HG03064 (cell line): ENCODE measurements at regions not wholly inside any gene's neighbourhood (a gene's known extent, or its start where the extent isn't known, plus 50 kb on each side); places are given as distances from the start of the nearest gene placed in this dataset.
"Not testable (repeated sequence)": the region's sequence is repeated elsewhere in the genome, so short reads cannot be mapped to it uniquely, and the experiment has no call there.

Source experiments
- ATAC-seq: cut with Tn5 transposase; IDR thresholded peaks from one replicate; pipeline ENCODE4 v1.9.1; 2021; ENCODE audit warnings: low read depth; ENCODE audit not compliant: unreplicated experiment

DNA sequence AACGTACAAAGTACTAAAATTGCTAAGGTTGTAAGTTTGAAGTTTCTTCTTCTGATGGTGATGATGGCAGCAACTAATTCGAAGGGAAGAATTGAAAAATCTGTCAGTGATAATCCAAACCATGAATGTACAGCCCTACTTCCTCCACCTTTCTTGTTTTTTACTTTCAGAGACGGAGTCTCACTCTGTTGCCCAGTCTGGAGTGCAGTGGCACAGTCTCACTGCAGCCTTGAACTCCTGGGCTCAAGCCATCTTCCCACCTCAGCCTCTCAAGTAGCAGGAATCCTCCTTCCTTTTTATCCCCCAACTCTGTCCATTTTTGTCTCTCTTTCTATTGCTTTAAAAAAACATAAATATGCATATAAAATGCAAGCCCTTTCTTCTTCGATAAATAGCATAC is 112.3 kb upstream of the SOX21 start:
- no peak for ATAC-seq

DNA sequence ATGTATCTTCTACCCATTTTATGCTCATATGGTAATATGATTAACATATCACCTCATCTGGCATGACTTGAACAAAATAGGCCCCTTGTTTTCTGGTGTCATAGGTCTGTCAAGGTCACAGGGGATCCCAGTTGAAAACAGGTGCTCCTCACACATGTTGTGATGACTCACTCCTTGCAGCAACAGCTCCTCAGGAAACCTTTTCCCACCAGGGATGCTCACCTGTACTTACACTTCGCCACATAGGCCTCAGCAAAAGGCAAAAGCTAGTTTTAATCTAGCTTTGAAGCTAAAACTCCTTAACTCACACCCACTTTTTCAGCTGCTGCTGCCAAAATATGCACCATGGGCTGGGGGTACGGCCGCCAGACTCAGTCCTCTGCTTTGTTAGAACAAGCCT is 110.0 kb upstream of the SOX21 start:
- ATAC-seq = no peak

DNA sequence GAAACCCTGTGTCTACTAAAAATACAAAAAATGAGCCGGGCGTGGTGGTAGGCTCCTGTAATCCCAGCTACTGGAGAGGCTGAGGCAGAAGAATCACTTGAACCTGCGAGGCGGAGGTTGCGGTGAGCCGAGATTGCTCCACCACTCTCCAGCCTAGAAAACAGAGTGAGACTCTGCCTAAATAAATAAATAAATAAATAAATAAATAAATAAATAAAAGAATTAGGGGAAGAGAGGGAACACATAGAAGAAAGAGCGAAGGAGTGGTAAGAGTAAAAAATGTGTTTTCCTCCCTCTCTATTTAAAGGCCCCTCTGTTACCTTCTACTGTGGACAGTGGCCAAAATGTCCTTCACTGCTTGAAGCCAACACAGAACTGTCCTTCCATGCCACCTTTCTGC is 103.9 kb upstream of the SOX21 start:
- no peak for ATAC-seq

DNA sequence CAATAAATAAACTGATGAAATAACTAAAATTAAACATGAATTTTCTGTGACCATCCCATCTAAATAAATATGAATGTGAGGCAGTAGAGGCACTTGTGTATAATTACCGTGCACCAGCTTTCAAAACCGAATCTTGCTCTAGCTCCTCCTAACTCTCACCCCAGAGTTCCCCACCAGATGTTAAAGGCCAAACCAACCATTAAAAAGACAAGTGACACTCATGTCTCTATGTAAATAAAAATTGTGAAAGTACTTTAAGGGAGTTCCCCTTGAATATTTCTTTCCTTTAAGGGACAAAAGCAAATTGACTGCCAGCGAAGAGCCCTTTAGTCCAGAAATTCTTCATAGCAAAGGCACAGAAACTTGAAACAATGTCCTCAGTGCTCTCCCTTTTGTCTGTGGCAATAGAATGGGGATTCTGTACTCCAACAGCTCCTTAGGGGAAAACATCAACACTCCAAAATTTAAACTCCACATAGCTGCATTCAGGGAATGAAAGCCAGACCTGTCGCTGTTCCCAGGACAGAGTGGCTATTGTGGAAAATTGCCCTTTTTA is 101.7 kb upstream of the SOX21 start:
- ATAC-seq = peak; percentile 66

DNA sequence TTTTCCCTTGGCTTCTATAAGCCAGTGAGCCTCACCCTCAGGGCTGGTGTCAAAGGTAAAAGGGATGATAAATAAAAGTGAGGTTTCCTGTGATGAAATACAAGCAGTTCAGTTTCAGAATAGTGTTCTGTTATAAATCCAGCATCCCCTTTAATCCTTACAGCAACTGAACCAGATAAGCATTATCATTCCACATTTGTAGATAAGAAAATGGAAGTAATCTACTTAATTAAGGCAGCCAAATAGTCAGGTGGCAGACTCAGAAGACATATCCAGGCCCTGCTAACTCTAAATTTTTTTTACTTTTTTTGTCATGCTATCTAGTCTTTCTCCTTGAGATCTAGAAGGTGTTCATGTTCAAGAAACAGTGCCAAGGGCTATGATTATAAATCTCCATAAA is 99.4 kb upstream of the SOX21 start:
- ATAC-seq = no peak

DNA sequence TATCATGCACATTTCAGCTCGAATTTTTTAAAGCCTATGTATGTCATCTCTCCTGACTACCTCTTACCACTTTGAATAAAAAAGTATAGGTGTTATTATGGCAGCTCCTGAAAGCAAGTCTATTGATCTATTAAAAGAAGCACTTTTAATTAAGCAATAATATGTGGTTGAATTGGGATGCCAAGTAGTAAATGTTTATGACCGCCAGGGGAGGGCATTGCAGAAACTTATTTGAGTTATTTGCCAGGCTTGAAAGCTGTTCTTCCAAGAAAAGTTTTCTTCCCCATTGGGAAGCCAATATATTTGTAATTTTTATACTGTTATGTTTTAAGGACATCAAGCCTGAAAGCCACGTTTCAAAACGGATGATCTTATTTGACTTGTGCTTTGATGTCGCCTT is 88.1 kb upstream of the SOX21 start:
- ATAC-seq = no peak

DNA sequence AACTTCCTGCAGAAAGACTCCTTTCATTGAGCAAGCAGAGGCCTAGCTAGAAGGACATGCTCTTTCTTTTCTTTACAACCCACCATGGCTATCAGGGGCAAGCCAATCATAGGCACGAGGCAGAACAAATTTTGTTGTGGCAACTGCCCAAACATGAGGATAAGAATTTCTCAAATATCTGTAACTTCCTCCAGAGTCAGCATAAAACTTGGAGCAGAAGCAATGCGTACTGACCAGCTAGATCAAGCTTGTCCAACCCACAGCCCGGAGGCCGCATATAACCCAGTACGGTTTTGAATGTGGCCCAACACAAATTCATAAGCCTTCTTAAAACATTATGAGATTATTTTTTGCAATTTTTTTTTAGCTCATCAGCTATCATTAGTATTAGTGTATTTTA is 87.0 kb upstream of the SOX21 start:
- ATAC-seq = no peak

DNA sequence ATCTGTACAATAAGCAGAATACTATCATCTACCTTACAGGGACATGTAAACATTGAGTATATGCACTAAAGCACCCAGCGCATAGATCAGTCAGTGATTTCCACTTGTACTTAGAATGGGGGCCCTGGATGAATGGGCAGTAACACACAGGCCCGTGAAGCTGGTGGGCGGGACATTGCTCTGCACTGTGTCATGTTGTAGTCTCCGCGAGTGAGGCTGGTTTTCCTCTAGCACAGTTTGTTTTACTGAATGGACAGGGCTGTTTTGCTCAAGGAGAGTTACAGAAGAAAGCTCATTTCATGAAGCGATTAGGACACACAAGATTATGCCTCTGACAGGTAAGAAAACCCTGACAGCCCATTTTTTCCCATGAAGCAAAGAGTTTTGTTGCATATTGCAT is 86.4 kb upstream of the SOX21 start:
- ATAC-seq = no peak

DNA sequence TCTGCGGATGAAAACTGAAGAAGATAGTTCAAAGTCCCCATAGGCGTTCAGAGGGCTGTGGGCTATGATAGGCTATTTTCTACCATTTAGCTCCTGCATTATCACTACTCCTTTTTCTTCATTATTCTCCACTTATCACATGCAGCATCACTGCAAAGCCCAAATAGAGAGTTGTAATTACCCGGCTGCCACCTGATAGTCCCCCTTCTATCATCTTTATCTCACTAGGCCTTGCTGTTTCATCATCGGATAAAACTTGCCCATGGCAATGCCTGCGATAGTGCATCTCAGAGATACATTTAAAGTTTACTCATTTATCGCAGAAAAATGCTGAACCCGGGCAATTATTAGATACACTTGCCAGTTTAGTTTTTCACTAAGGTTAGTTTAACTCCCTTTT is 82.9 kb upstream of the SOX21 start:
- no peak for ATAC-seq

DNA sequence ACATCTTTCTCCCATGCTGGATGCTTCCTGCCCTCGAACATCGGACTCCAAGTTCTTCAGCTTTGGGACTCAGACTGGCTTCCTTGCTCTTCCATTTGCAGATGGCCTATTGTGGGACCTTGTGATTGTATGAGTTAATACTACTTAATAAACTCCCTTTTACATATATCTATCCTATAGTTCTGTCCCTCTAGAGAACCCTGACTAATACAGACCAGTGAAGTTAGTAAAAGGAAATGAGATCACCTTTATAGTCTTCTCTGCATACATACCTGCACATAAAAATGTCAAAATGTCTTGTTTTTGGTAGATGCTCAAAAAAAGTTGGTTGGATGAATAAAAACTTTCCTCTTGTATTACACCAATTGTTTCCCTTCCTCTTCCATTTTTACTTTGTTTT is 73.9 kb upstream of the SOX21 start:
- not testable (repeated sequence) for ATAC-seq

DNA sequence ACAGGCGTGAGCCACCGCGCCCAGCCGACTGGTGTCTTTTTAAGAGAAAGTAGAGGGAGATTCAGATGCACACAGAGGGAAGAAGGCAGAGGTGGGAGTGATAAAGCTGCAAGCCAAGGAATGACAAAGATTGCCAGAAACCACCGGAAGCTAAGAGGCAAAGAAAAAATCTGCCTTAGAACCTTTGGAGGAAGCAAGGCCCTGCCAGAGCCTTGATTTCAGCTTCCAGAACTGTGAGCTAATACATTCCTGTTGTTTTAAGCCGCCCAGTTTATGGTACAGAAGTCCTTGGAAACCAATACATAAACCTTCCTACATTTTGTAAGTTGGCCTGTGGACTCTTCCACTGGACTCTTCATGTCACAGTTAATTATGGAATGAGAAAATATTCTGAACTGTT is 71.7 kb upstream of the SOX21 start:
- no peak for ATAC-seq

DNA sequence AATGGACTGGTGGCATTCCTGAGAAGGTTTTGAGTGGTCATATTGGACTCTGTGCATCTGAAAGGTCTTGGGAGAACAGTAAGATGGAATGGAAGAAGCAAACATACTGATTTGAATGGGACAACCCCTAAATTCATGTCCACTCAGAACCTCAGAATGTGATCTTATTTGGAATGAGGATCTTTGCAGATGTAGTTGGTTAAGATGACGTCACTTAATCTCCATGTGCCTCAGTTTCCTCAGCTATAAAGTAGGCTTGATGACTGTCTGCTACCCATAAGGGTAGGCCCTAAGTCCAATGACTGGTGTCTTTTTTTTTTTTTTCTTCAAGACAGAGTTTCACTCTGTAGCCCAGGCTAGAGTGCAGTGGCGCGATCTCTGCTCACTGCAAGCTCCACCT is 71.1 kb upstream of the SOX21 start:
- ATAC-seq = no peak

DNA sequence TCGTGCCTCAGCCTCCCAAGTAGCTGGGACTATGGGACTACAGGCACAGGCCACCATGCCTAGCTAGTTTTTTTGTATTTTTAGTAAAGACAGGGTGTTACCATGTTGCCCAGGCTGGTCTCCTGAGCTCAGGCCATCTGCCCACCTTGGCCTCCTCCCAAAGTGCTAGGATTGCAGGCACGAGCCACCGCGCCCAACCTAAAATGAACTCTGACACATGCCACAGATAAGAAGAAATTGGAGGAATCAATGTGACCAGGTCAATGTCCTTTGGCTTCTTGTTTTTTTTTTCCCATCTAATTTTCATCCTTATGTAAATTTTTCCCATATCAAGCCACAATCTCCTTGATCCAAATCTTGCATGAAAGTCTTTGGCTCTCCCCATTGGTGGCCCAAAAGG is 68.1 kb upstream of the SOX21 start:
- no peak for ATAC-seq

DNA sequence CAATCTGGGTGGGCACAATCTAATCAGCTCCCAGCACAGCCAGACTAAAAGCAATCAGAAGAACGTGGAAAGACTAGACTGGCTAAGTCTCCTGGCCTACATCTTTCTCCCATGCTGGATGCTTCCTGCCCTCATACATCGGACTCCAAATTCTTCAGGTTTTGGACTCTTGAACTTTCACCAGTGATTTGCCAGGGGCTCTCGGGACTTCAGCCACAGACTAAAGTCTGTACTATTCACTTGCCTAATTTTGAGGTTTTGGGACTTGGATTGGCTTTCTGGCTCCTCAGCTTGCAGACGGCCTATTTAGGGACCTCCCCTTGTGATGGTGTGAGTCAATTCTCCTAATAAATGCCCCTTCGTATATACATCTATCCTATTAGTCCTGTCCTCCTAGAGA is 66.6 kb upstream of the SOX21 start:
- ATAC-seq = no peak

DNA sequence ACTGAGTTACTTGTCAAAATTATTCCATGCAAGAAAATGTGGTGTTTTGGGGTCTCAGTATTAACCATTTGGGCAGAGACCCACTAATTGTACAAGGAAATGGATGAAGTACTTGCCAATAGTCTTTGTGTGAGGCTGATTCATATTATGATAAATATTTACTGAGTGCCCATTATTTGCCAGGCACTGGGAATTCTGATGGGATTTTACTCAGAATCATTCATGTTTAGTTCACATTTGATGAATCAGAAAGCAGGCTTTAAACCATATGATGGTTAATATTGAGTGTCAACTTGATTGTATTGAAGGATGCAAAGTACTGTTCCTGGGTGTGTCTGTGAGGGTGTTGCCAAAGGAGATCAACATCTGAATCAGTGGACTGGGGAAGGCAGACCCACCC is 66.2 kb upstream of the SOX21 start:
- ATAC-seq = no peak

DNA sequence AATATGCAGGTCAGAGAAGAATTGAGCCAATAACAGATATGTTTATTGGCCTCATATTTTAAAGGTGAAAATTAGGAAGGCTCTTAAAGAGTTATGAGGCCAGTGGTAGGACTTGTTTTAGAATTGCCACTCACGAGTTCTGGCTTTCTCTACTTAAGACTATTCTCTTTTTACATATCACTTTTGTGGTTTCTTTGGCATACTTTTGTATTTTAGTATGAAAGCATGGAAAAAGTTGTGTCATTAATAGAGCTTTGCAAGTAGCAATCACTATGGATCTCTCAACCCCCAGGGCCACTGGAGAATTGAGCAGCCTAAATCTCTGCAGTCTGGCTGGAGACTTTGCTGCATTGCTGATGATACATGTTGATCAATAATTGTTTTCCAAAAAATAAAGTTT is 64.6 kb upstream of the SOX21 start:
- ATAC-seq = no peak

DNA sequence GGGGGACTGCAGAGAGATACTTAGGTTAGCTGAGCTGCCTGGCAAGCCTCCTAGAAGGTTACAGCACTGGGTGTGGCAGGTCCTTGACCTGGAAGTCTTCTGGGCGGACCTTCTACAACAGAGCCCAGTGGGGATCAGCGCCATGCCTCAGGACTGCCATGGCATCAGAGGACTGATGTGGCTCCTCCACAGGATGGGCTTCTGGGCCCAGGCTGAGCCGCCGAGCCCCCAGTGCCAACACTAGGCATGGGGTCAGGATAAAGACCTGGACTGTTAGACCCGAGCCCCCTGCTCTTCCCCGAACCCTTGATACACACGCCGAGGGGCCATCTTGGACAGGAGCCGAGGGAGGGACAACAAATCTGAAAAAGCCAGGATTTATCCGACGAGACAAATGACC is 64.0 kb upstream of the SOX21 start:
- no peak for ATAC-seq

DNA sequence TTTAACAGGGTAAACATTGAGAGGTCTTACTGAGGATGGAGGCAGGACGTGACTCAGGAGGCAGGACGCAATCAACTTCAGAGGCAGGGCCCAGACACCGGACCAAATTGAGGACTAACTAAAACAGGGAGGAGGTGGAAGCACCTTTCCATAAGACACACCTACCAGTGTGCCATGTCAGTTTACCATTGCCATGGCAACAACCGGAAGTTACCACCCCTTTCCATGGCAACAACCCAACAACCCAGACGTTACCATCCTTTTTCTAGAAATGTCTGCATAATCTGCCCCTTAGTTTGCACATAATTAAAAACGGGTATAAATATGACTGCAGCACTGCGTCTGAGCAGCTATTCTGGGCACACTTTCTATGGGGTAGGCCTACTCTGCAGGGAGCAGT is 53.5 kb upstream of the SOX21 start:
- ATAC-seq = no peak

DNA sequence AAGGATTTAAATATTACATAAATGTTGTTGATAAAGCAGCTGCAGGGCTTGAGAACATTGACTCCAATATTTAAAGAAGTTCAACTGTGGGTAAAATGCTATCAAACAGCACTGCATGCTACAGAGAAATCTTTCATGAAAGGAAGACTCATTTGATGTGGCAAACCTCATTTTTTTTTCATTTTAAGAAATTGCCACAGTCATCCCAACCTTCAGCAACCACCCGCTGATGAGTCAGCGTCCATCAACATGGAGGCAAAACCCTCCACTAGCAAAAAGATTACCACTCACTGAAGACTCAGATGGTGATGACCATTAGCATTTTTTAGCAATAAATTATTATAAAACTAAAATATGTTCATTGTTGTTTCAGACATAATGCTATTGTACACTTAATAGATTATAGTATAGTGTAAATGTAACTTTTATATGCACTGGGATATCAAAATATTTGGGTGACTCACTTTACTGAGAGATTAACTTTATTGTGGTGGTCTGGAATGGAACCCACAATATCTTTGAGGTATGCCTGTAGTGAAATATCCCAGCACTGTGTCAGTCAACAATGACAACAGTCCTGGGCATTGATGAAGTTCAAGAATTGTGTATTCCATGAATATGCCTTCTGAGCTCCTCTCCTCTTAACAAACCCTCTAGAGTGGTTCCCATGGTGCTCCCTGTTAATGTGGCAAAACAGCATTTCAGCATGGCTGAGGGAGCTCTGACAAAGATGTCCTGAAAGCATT is 52.4 kb upstream of the SOX21 start:
- ATAC-seq = no peak
